ENCODE measurements at regions not wholly inside any gene's neighbourhood (a gene's known extent, or its start where the extent isn't known, plus 50 kb on each side); places are given as distances from the start of the nearest gene placed in this dataset.
A peak's percentile ranks its signal among the peaks of the same experiment; 100 is the strongest.

GRCh38 chr18:39072970-39073369 lies 1507.4 kb upstream of the CELF4 start:
- intact Hi-C loops (cut with micrococcal nuclease) (no loop called here), dilution Hi-C loops (cut with MboI; ENCODE audit: extremely low pct_ligation_motif_present, low sequenced_read_pairs) (no loop called here)
- Histone ChIP-seq H3K4me2 (ENCODE audit: insufficient read depth, low read length) (no peak overlapping the region), H3K9me3 (replicated peaks; ENCODE audit: control insufficient read depth, insufficient read depth, low read length) (no peaks in the 10 kb centered on the region), H4K20me1 (replicated peaks; ENCODE audit: control insufficient read depth, extremely low read depth, insufficient read depth, low read length) (no peaks in the 10 kb centered on the region), H2AFZ (ENCODE audit: low read depth, low read length) (no peak overlapping the region), H3K79me2 (ENCODE audit: control insufficient read depth, insufficient read depth, low read length) (no peaks in the 10 kb centered on the region), H3K27ac (ENCODE audit: insufficient read depth, low read depth, low read length) (no peak overlapping the region), H3K27me3 (ENCODE audit: control insufficient read depth in 2 of 2, insufficient read depth in 2 of 2, low read length in 2 of 2) (peaks cover 0 to 5% of the 10 kb centered on the region in 2 experiments), H3K4me3 (replicated peaks in 1 of 3; ENCODE audit: insufficient read depth in 1 of 3, low read depth in 1 of 3, low read length in 3 of 3) (no peak overlapping the region), H3K4me1 (ENCODE audit: control insufficient read depth, extremely low read depth, insufficient read depth, low read length) (no peaks in the 10 kb centered on the region), H3K9ac (replicated peaks; ENCODE audit: extremely low read depth, insufficient read depth, low read length) (no peak overlapping the region), H3K36me3 (ENCODE audit: control insufficient read depth in 2 of 2, extremely low read depth in 1 of 2, insufficient read depth in 2 of 2, low read length in 2 of 2) (no peaks in the 10 kb centered on the region), H3K9me1 (replicated peaks; ENCODE audit: control insufficient read depth, extremely low read depth, insufficient read depth, low read length) (no peaks in the 10 kb centered on the region)
- DNase-seq (ENCODE audit: low read depth, low spot score) (no peak), FAIRE-seq (no peak)
- TF ChIP-seq, protein P1, sequence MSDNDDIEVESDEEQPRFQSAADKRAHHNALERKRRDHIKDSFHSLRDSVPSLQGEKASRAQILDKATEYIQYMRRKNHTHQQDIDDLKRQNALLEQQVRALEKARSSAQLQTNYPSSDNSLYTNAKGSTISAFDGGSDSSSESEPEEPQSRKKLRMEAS (IDR thresholded peaks at IDR 0.05; ENCODE audit: insufficient read depth, insufficient read length): no peak
- TF ChIP-seq POLR2AphosphoS5 (IDR thresholded peaks at IDR 0.05; ENCODE audit: insufficient read depth, low read depth, low read length): no peak
- CTCF ChIA-PET: no interaction called here
- POLR2A ChIA-PET: no interaction called here
- BruUV-seq (replicated peaks): no TSS peak

DNA sequence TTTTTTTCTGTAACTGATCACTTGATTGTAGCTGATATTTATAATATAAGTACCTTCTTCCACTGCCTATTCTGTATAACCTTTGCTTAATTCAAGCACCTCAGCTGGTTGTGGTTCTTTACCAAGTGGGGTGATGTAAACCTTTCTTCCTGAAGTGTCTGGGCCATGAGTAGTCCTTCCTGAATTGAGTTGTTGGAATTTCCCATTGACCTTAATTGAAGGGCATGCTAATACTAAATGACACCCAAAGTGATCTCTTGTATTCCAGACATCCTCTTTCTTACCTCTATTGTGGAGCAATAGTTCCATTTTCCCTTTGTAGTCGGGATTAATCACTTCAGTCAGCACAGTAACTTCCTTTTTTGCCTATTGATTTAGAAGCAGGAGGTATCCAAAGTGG lies 1496.8 kb upstream of the CELF4 start:
- Histone ChIP-seq H2AFZ (ENCODE audit: low read depth, low read length) (no peak overlapping the region), H4K20me1 (replicated peaks; ENCODE audit: control insufficient read depth, extremely low read depth, insufficient read depth, low read length) (no peaks in the 10 kb centered on the region), H3K4me3 (replicated peaks in 1 of 3; ENCODE audit: insufficient read depth in 1 of 3, low read depth in 1 of 3, low read length in 3 of 3) (no peak overlapping the region), H3K36me3 (ENCODE audit: control insufficient read depth in 2 of 2, extremely low read depth in 1 of 2, insufficient read depth in 2 of 2, low read length in 2 of 2) (no peaks in the 10 kb centered on the region), H3K27me3 (ENCODE audit: control insufficient read depth in 2 of 2, insufficient read depth in 2 of 2, low read length in 2 of 2) (peaks cover 2 to 11% of the 10 kb centered on the region in 2 experiments), H3K9me3 (replicated peaks; ENCODE audit: control insufficient read depth, insufficient read depth, low read length) (no peaks in the 10 kb centered on the region), H3K9me1 (replicated peaks; ENCODE audit: control insufficient read depth, extremely low read depth, insufficient read depth, low read length) (no peaks in the 10 kb centered on the region), H3K4me2 (ENCODE audit: insufficient read depth, low read length) (peak overlapping the region; percentile 42), H3K9ac (replicated peaks; ENCODE audit: extremely low read depth, insufficient read depth, low read length) (no peak overlapping the region), H3K4me1 (ENCODE audit: control insufficient read depth, extremely low read depth, insufficient read depth, low read length) (peaks cover 30% of the 10 kb centered on the region), H3K27ac (ENCODE audit: insufficient read depth, low read depth, low read length) (no peak overlapping the region), H3K79me2 (ENCODE audit: control insufficient read depth, insufficient read depth, low read length) (no peaks in the 10 kb centered on the region)
- no peak for TF ChIP-seq MYC (IDR thresholded peaks at IDR 0.05; ENCODE audit: low read depth, low read length)
- peak; percentile 14 for TF ChIP-seq FOS (IDR thresholded peaks at IDR 0.05; ENCODE audit: borderline replicate concordance, insufficient read depth, low read length)
- TF ChIP-seq EZH2 (IDR thresholded peaks at IDR 0.05; ENCODE audit: borderline replicate concordance, low read depth, low read length, severe bottlenecking): no peak
- TF ChIP-seq CTCF (IDR thresholded peaks at IDR 0.05; ENCODE audit: extremely low read depth in 1 of 2, insufficient read depth in 1 of 2, low read depth in 1 of 2, low read length in 2 of 2): no peak
- peak; percentile 37 for TF ChIP-seq JUN (IDR thresholded peaks at IDR 0.05; ENCODE audit: borderline replicate concordance, insufficient read depth, insufficient read length, low read depth)
- TF ChIP-seq POLR2AphosphoS5 (IDR thresholded peaks at IDR 0.05; ENCODE audit: insufficient read depth, low read depth, low read length): peak; percentile 35
- ChIA-PET POLR2A (no interaction called here), CTCF (no interaction called here)
- DNase-seq (ENCODE audit: low read depth, low spot score) (peak; percentile 25), FAIRE-seq (no peak)
- no TSS peak for BruUV-seq (replicated peaks)
- dilution Hi-C loops (cut with MboI; ENCODE audit: extremely low pct_ligation_motif_present, low sequenced_read_pairs): no loop called here
- intact Hi-C loops (cut with micrococcal nuclease): no loop called here

Data from endothelial cell of umbilical vein (primary cell).